ENCODE measurements at regions not wholly inside any gene's neighbourhood (a gene's known extent, or its start where the extent isn't known, plus 50 kb on each side); places are given as distances from the start of the nearest gene placed in this dataset.
"Not testable (repeated sequence)": the region's sequence is repeated elsewhere in the genome, so short reads cannot be mapped to it uniquely, and the experiment has no call there.

DNA sequence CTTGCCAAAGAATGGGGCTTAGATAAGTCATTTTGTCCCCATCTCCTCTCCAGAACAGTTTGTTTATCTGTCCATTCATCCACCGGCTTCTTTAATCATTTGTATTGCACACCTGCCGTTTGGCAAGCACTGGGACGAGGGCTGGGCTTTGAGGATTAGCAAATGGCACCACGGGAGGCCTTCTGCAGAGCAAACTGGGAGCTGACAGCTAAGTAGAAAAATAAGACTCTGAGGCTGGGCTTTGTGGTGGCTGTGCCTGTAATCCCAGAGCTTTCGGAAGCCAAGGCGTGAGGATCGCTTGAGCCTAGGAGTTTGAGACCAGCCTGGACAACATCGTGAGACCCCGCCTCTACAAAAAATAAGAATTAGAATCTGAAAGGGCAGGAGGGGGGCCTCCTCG, 203.9 kb downstream of the NPIPB11 start:
- TF ChIP-seq POLR2A (IDR thresholded peaks at IDR 0.05; ENCODE audit: low read length); GATA1 (IDR thresholded peaks at IDR 0.05; ENCODE audit: low read depth, low read length): not testable (repeated sequence)
